Activated CD8-positive, alpha-beta T cell treated with anti-CD3 and anti-CD28 coated beads, Interleukin-2, amount 10 ng/mL, durations not matched to agents 7 days and 5 days (primary cell): ENCODE measurements at regions not wholly inside any gene's neighbourhood (a gene's known extent, or its start where the extent isn't known, plus 50 kb on each side); places are given as distances from the start of the nearest gene placed in this dataset.

Experiments used
- ATAC-seq: fragments of 150-1000 bp; cut with Tn5 transposase; one replicate; pipeline ENCODE4 v1.10.0; 2021; ENCODE audit warnings: moderate library complexity
- CTCF ChIA-PET: fragments of 350-600 bp; sonication (Branson Sonifier 250); formaldehyde crosslinking; loops from one replicate; lab custom pipeline; 2021; ENCODE audit warnings: antibody characterized with exemption; lab: Charles Lee
- POLR2A ChIA-PET: fragments of 350-600 bp; sonication (Branson Sonifier 250); formaldehyde crosslinking; loops from one replicate; lab custom pipeline; 2021; ENCODE audit warnings: antibody characterized with exemption; lab: Charles Lee
- DNase-seq: peaks from one replicate; pipeline ENCODE4 v3.0.0-alpha.2; 2020
- H3K27ac Mint-ChIP-seq: one replicate; pipeline ENCODE4 v1.8.0; 2021; ENCODE audit warnings: mild to moderate bottlenecking, mixed read lengths
- H3K27me3 Mint-ChIP-seq: one replicate; pipeline ENCODE4 v1.8.0; 2021; ENCODE audit warnings: low read depth, mixed read lengths
- H3K36me3 Mint-ChIP-seq: one replicate; pipeline ENCODE4 v1.8.0; 2021; ENCODE audit warnings: low read depth, mixed read lengths
- H3K4me1 Mint-ChIP-seq: one replicate; pipeline ENCODE4 v1.8.0; 2021; ENCODE audit warnings: low read depth, mixed read lengths
- H3K4me3 Mint-ChIP-seq: one replicate; pipeline ENCODE4 v1.8.0; 2021; ENCODE audit warnings: mild to moderate bottlenecking, mixed read lengths
- H3K9me3 Mint-ChIP-seq: one replicate; pipeline ENCODE4 v1.8.0; 2022; ENCODE audit warnings: mixed read lengths; ENCODE audit not compliant: insufficient read depth

DNA sequence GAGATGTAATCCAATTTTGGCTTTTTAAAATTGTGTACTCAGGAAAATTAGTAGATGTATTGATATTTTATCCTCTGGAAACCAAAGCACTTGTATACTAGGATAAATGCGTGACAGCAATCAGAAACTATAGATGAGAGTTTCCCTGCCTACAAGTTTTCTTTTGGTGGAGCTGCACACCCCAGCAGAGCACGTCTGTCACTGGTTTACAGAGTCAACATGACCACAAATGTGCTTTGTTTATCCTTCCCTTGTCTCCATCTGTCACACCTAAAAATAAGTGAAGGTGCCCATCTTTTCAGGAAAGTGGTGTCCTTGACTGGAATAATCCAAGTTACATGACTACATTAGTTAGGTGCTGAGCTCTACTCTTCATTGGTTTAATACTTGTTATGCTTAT, 210.4 kb upstream of the DSEL start:
- H3K9me3 Mint-ChIP-seq, result no peaks in the 10 kb centered on the region
- DNase-seq (no peak), ATAC-seq (no peak)
- H3K27ac Mint-ChIP-seq, result no peak overlapping the region
- no peaks in the 10 kb centered on the region for H3K27me3 Mint-ChIP-seq
- POLR2A ChIA-PET, result no interaction called here
- no peak overlapping the region for H3K4me3 Mint-ChIP-seq
- H3K4me1 Mint-ChIP-seq, result no peaks in the 10 kb centered on the region
- CTCF ChIA-PET, result no interaction called here
- H3K36me3 Mint-ChIP-seq, result no peaks in the 10 kb centered on the region

DNA sequence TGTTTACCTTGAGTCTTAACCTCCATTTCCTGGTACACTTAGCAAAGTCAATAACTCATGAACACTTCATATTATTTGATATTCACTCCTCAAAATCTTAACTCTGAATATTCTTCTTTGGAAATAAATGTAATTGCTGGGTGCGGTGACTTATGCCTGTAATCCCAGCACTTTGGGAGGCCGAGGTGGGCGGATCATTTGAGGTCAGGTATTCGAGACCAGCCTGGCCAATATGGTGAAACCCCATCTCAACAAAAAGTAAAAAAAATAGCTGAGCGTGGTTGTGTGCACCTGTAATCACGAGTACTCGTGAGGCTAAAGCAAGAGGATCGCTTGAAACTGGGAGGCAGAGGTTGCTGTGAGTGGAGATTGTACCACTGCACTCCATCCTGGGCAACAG, 201.3 kb upstream of the DSEL start:
- CTCF ChIA-PET, result no interaction called here
- Mint-ChIP-seq H3K36me3 (no peaks in the 10 kb centered on the region), H3K4me1 (no peaks in the 10 kb centered on the region), H3K27me3 (no peaks in the 10 kb centered on the region), H3K27ac (no peak overlapping the region), H3K9me3 (no peaks in the 10 kb centered on the region), H3K4me3 (no peak overlapping the region)
- ATAC-seq (no peak), DNase-seq (no peak)
- POLR2A ChIA-PET, result no interaction called here

DNA sequence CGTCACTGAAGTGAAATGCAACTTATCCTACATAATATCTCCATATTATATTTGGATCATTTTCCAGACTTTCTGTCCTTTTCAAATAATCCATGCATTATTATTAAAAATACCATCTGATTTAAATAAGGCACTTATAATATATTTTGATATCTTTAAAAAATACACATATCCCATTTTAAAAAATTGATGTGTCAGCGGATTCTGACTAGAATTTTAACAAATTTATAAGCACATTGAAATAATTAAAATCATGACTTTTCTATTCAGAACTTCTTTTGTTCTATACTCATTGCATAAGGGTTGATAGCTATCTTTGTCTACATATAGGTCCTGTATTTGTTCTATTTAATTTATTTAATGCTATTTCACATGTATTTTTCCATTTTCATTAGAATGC, 199.0 kb upstream of the DSEL start:
- ATAC-seq (no peak), DNase-seq (no peak)
- Mint-ChIP-seq H3K36me3 (no peaks in the 10 kb centered on the region), H3K27ac (no peak overlapping the region), H3K9me3 (no peaks in the 10 kb centered on the region), H3K27me3 (no peaks in the 10 kb centered on the region), H3K4me1 (no peaks in the 10 kb centered on the region), H3K4me3 (no peak overlapping the region)
- ChIA-PET CTCF (no interaction called here), POLR2A (no interaction called here)

DNA sequence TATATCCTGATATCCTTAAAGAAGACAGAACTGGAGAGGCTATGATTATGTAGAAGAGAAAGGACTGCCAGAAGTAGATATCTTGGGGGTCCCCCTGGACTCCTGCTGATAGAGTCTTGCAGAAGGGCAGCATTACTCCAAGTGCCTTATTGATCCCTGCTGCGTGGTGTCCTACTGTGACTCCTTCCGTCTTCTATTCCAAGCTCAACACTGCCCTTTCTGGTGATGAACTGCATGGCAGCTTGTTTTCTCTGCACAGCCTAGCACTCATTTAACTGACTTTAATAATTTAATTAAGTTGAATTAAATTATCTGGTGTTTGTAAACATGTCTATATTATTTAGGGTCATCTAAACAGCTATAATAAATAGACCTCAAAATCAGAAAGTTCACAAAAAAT, 194.1 kb upstream of the DSEL start:
- Mint-ChIP-seq H3K4me3 (no peak overlapping the region), H3K27me3 (no peaks in the 10 kb centered on the region), H3K36me3 (no peaks in the 10 kb centered on the region), H3K9me3 (no peaks in the 10 kb centered on the region), H3K27ac (no peak overlapping the region), H3K4me1 (no peaks in the 10 kb centered on the region)
- POLR2A ChIA-PET, result no interaction called here
- DNase-seq (no peak), ATAC-seq (no peak)
- CTCF ChIA-PET, result no interaction called here

DNA sequence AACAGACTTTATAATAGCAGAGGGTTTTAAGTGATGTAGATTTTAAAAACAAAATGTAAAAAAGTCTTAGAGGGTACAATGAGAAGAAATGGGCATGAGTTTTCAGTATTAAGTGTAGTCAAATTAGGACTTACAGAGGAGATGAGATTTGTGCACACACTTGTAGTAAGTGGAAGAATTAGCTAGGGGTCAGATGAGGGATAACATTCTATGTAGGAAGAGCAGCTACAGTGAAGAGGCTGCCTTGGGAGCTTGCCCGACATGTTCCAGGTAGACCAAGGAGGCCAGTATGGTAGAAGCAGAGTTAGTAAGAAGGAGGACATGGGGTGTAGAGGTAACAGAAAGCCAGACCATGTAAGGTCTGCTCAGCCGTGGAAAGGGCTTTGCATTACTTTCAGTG, 189.2 kb upstream of the DSEL start:
- DNase-seq, result no peak
- Mint-ChIP-seq H3K9me3 (no peaks in the 10 kb centered on the region), H3K4me1 (no peaks in the 10 kb centered on the region), H3K4me3 (no peak overlapping the region), H3K27ac (no peak overlapping the region), H3K36me3 (no peaks in the 10 kb centered on the region), H3K27me3 (no peaks in the 10 kb centered on the region)
- ChIA-PET POLR2A (no interaction called here), CTCF (no interaction called here)
- ATAC-seq, result no peak

DNA sequence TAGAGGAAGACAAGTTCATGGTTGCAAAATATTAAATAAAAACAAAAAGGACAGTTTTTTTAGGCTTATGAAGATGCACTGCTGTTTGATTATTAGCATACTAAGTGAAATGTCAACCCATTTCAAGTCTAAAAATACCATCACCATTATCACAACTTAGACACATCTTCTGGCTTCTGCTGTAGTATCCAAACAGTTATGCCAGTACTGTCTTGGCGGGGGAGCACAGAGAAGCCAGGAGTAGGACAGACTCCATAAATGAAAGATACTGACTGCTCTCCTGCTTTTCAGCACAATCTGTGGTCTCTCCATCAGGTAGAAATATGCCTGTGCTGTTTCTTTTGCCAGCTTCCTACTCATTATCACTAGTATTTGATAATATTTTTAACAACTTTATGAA, 179.2 kb upstream of the DSEL start:
- no peak for DNase-seq
- no peak overlapping the region for H3K4me3 Mint-ChIP-seq
- no peak for ATAC-seq
- CTCF ChIA-PET, result no interaction called here
- H3K27me3 Mint-ChIP-seq, result no peaks in the 10 kb centered on the region
- H3K9me3 Mint-ChIP-seq, result no peaks in the 10 kb centered on the region
- POLR2A ChIA-PET, result no interaction called here
- no peak overlapping the region for H3K27ac Mint-ChIP-seq
- H3K4me1 Mint-ChIP-seq, result no peaks in the 10 kb centered on the region
- H3K36me3 Mint-ChIP-seq, result no peaks in the 10 kb centered on the region

DNA sequence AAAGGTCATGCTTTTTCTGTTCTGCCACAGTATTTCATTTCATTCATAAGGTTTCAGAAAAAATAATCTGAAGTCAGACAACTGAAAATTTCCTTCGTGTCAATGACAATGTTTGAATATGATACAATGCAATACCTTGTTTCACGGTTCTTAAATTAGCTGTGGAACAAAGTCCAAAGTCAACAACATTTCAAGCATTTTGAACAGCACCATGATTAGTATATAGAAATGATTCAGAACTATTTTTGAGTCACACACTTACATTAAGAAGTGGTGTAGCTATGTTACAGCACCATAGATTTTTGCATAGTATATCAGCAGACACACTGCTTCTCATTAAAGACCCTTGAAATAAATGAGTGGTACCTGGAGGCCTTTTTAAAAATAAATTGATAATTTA, 178.3 kb upstream of the DSEL start:
- no peak overlapping the region for H3K4me3 Mint-ChIP-seq

DNA sequence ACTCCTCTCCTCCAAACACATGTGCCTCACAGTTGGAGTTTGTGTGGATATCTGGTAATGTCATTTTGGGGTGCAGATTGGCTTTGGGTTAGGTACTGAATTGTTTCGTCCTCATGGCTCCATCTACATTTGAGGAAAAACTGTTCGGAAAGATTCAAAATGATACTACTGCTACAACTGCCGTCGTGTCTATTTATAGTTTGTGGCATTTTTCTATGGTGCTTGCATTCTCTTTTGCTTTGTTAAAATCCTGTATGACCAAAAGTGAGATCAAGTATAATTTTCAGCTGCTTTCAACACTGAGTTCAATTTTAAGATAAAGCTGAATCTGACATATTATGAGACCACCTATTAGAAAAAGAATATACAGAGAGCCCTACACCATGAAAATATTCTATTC, 176.3 kb upstream of the DSEL start:
- CTCF ChIA-PET, result no interaction called here
- Mint-ChIP-seq H3K27me3 (no peaks in the 10 kb centered on the region), H3K4me3 (no peak overlapping the region), H3K4me1 (no peaks in the 10 kb centered on the region), H3K36me3 (no peaks in the 10 kb centered on the region), H3K9me3 (no peaks in the 10 kb centered on the region), H3K27ac (no peak overlapping the region)
- POLR2A ChIA-PET, result no interaction called here
- DNase-seq (no peak), ATAC-seq (no peak)

More for the DNA sequence above, 178.3 kb upstream of the DSEL start:
- ChIA-PET CTCF (no interaction called here), POLR2A (no interaction called here)
- ATAC-seq (no peak), DNase-seq (no peak)
- H3K36me3 Mint-ChIP-seq, result no peaks in the 10 kb centered on the region
- H3K9me3 Mint-ChIP-seq, result no peaks in the 10 kb centered on the region
- H3K4me1 Mint-ChIP-seq, result no peaks in the 10 kb centered on the region
- no peak overlapping the region for H3K27ac Mint-ChIP-seq
- no peaks in the 10 kb centered on the region for H3K27me3 Mint-ChIP-seq

DNA sequence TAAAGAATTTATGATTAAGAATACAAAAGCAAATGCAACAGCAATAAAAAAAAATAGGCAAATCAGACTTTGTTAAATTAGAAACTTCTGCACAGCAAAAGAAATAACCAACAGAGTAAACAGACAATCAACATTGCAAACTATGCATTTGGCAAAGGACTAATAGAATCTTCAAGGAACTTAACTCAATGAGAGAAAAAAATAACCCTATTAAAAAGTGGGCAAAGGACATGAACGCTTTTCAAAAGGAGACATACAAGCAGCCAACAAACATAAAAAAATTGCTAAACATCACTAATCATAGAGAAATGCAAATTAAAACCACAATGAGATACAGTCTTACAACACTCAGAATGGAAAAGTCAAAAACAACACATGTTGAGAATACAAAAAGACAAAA, 166.0 kb upstream of the DSEL start:
- Mint-ChIP-seq H3K4me3 (no peak overlapping the region), H3K27me3 (no peaks in the 10 kb centered on the region), H3K4me1 (no peaks in the 10 kb centered on the region), H3K36me3 (no peaks in the 10 kb centered on the region), H3K9me3 (no peaks in the 10 kb centered on the region), H3K27ac (no peak overlapping the region)
- ChIA-PET POLR2A (no interaction called here), CTCF (no interaction called here)
- no peak for DNase-seq
- no peak for ATAC-seq

DNA sequence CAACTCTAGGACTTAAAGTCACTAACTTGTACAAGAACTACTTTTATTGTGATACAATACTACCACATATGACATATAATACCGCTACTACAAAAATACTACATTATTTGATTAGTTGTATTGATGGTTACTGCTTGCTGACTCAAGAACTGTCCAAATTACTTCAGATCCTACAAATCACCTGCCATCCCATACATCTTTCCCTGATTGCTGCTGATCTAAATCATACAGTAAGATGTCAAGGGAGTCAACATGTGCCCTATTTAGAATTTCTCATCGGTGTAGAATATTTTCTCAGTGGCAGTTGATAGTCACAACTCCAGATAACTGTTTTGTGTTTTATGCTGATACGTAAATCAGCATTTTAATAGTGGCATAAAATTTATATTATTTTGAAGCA, 161.0 kb upstream of the DSEL start:
- Mint-ChIP-seq H3K9me3 (no peaks in the 10 kb centered on the region), H3K27ac (no peak overlapping the region), H3K4me1 (no peaks in the 10 kb centered on the region), H3K36me3 (no peaks in the 10 kb centered on the region), H3K27me3 (no peaks in the 10 kb centered on the region), H3K4me3 (no peak overlapping the region)
- POLR2A ChIA-PET, result no interaction called here
- ATAC-seq, result no peak
- CTCF ChIA-PET, result no interaction called here
- DNase-seq, result no peak

DNA sequence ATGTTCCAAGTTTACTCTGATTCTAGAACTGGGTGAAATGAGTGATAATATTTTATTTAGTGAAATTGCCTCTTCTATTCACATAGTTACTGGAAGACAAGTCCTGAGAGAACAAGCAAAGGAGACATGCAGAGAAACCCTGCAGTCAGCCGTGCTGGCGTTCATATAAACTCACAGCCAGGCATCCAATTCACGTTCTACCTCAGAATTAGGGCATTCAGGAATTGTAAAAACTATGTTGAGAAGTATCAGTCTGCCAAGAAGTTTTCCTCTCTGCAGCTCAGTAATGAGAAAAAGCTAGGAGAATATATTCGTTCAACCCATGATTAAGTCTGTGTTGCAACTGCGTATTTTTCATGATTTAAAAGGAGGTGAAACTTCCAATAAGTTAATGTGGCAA, 156.2 kb upstream of the DSEL start:
- H3K4me1 Mint-ChIP-seq, result no peaks in the 10 kb centered on the region
- no peak for ATAC-seq
- H3K27ac Mint-ChIP-seq, result no peak overlapping the region
- POLR2A ChIA-PET, result no interaction called here
- no peaks in the 10 kb centered on the region for H3K27me3 Mint-ChIP-seq
- H3K36me3 Mint-ChIP-seq, result no peaks in the 10 kb centered on the region
- H3K4me3 Mint-ChIP-seq, result no peak overlapping the region
- no peaks in the 10 kb centered on the region for H3K9me3 Mint-ChIP-seq
- DNase-seq, result no peak
- CTCF ChIA-PET, result no interaction called here

DNA sequence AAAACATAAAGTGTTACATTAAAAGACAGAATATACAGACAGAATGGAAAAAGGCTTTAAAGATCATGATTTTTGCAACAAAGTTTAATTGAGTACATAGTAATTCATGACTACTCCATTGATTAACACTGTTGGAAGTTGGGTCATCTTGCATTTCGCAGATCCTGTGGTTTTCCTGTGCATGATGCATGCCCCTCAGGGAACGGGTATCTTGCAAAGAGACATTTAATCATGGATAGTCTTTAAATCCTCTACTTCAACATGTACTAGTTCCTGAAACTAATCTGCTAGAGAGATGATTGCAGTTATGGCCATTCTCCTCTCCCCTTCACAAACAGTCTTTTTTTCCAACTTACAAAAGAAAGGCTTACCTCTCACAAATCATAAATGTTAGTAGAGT, 155.6 kb upstream of the DSEL start:
- Mint-ChIP-seq H3K4me3 (no peak overlapping the region), H3K9me3 (no peaks in the 10 kb centered on the region), H3K27me3 (no peaks in the 10 kb centered on the region), H3K27ac (no peak overlapping the region), H3K36me3 (no peaks in the 10 kb centered on the region), H3K4me1 (no peaks in the 10 kb centered on the region)
- ChIA-PET CTCF (no interaction called here), POLR2A (no interaction called here)
- no peak for DNase-seq
- ATAC-seq, result no peak

DNA sequence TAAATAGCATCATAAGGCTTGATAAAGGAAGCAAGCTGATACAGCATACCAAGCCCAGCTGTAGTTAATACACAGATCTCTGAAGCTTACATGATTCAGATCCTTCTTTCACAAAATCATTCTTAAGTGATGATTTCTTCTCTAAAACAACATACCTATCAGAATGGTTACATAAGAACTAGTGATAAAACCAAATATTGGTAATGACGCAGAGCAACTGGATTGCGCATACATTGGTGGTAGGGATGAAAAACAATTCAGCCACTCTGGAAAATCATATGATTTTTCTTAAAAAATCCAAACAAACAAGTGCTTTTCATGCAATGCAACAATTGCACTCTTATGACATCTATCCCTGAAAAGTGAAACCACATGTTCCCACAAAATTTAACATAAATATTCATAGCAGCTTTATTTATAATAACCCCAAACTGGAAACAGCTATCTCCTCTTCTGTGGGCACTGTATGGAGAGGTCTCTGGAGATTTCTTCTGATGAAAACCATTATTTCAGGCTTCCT, 153.6 kb upstream of the DSEL start:
- no peaks in the 10 kb centered on the region for H3K9me3 Mint-ChIP-seq
- no peaks in the 10 kb centered on the region for H3K36me3 Mint-ChIP-seq
- ChIA-PET CTCF (no interaction called here), POLR2A (no interaction called here)
- ATAC-seq, result no peak
- no peaks in the 10 kb centered on the region for H3K27me3 Mint-ChIP-seq
- no peak for DNase-seq
- H3K4me3 Mint-ChIP-seq, result no peak overlapping the region
- H3K27ac Mint-ChIP-seq, result no peak overlapping the region
- H3K4me1 Mint-ChIP-seq, result no peaks in the 10 kb centered on the region
